Adrenal gland (tissue), 5 donors: ENCODE measurements at regions not wholly inside any gene's neighbourhood (a gene's known extent, or its start where the extent isn't known, plus 50 kb on each side); places are given as distances from the start of the nearest gene placed in this dataset.

Source experiments
- CTCF ChIP-seq, 6 experiments: fragments of 450-650 bp in 4 of 6; fragments of 200-600 bp in 2 of 6; sonication (generic) in 1 of 6; IDR thresholded peaks; 1 replicate in 5 of 6; 2 replicates in 1 of 6; pipeline versions ENCODE4 v1.5.1 to v1.8.0; 2016 to 2021; ENCODE audit warnings: antibody characterized with exemption in 6 of 6, mild to moderate bottlenecking in 2 of 6, moderate library complexity in 1 of 6
- POLR2A ChIP-seq, 2 donors: fragments of 450-650 bp; IDR thresholded peaks; one replicate each; pipeline ENCODE4 v1.6.1; 2017; ENCODE audit warnings: antibody characterized with exemption in 2 of 2, mild to moderate bottlenecking in 2 of 2, moderate library complexity in 1 of 2
- donor health status: DM: no; HTN: no; CAD: no.

DNA sequence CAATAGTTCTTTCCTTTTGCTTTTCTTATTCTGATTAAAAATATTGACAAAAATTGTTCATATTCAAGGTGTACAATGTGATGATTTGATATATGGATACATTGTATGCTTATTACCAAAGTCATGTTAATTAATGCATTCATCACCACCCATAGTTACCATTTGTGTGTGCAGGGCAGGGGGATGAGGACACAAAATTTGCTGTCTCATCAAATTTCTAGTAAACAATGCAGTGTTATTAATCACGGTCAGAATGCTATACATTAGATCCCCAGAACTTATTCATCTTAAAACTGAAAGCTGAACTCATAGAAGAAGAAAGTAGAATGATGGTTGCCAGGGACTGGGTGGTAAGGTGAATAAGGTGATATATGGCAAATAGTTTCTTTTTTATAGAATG lies 303.7 kb upstream of the SLC24A2 start:
- TF ChIP-seq CTCF (IDR thresholded peaks at IDR 0.05): no peak
- TF ChIP-seq POLR2A (IDR thresholded peaks at IDR 0.05): no peak
